Hepatocyte (in vitro differentiated cells): ENCODE measurements at regions not wholly inside any gene's neighbourhood (a gene's known extent, or its start where the extent isn't known, plus 50 kb on each side); places are given as distances from the start of the nearest gene placed in this dataset.

Source experiments
- DNase-seq: peaks from one replicate; pipeline ENCODE4 v3.0.0-alpha.2; 2016; ENCODE audit warnings: low spot score
- H2AFZ ChIP-seq: fragments of 200-600 bp; sonication (generic); 2 replicates; pipeline ENCODE4 v1.6.0; 2016; ENCODE audit warnings: antibody characterized with exemption, mild to moderate bottlenecking
- H3K27ac ChIP-seq: fragments of 200-600 bp; sonication (generic); 2 replicates; pipeline ENCODE4 v1.5.1; 2016; ENCODE audit warnings: mild to moderate bottlenecking
- H3K27me3 ChIP-seq: fragments of 200-600 bp; sonication (generic); 2 replicates; pipeline ENCODE4 v1.6.1; 2016
- H3K36me3 ChIP-seq: fragments of 200-600 bp; sonication (generic); replicated peaks from 2 replicates; pipeline ENCODE4 v1.5.1; 2016; ENCODE audit warnings: low read depth; ENCODE audit not compliant: insufficient read depth
- H3K4me1 ChIP-seq: fragments of 200-600 bp; sonication (generic); 2 replicates; pipeline ENCODE4 v1.5.1; 2016; ENCODE audit warnings: mild to moderate bottlenecking, moderate library complexity; ENCODE audit not compliant: insufficient read depth
- H3K4me2 ChIP-seq: fragments of 200-600 bp; sonication (generic); 2 replicates; pipeline ENCODE4 v1.6.0; 2016
- H3K4me3 ChIP-seq: fragments of 200-600 bp; sonication (generic); 2 replicates; pipeline ENCODE4 v1.5.1; 2016; ENCODE audit warnings: mild to moderate bottlenecking
- H3K79me2 ChIP-seq: fragments of 200-600 bp; sonication (generic); 2 replicates; pipeline ENCODE4 v1.6.0; 2017; ENCODE audit warnings: mild to moderate bottlenecking
- H3K9me2 ChIP-seq: fragments of 200-600 bp; sonication (generic); replicated peaks from 2 replicates; pipeline ENCODE4 v1.6.0; 2017; ENCODE audit warnings: mild to moderate bottlenecking; ENCODE audit not compliant: insufficient read depth
- H3K9me3 ChIP-seq: fragments of 200-600 bp; sonication (generic); 2 replicates; pipeline ENCODE4 v1.5.1; 2016; ENCODE audit warnings: low read depth, mild to moderate bottlenecking
- H4K20me1 ChIP-seq: fragments of 200-600 bp; sonication (generic); 2 replicates; pipeline ENCODE4 v1.6.0; 2016; ENCODE audit warnings: mild to moderate bottlenecking; ENCODE audit not compliant: insufficient read depth, poor library complexity, severe bottlenecking
- CTCF ChIP-seq: fragments of 200-600 bp; sonication (generic); IDR thresholded peaks from 2 replicates; pipeline ENCODE4 v1.5.1; 2016; ENCODE audit warnings: antibody characterized with exemption, mild to moderate bottlenecking; ENCODE audit not compliant: poor library complexity
- EZH2 ChIP-seq: fragments of 200-600 bp; sonication (generic); IDR thresholded peaks from 2 replicates; pipeline ENCODE4 v1.6.1; 2016; ENCODE audit warnings: antibody characterized with exemption, mild to moderate bottlenecking, borderline replicate concordance
- EZH2phosphoT487 ChIP-seq: fragments of 200-600 bp; sonication (generic); IDR thresholded peaks from one replicate; pipeline ENCODE4 v1.6.1; 2018; ENCODE audit warnings: antibody characterized with exemption, mild to moderate bottlenecking, low read depth, moderate library complexity; ENCODE audit not compliant: unreplicated experiment, severe bottlenecking
- WGBS: methylation state at CpG from one replicate; pipeline ENCODE4 v1.1.6; 2016; ENCODE audit warnings: low lambda C conversion rate; ENCODE audit errors: missing lambda C conversion rate; 5-methylcytosine and 5-hydroxymethylcytosine counted together

GRCh38 chr3:18672561-18672960, 247.4 kb upstream of the SATB1 start:
- TF ChIP-seq EZH2phosphoT487, result no peak
- TF ChIP-seq EZH2, result no peak
- no peak for TF ChIP-seq CTCF
- no peaks in the 10 kb centered on the region for H3K27me3 ChIP-seq
- H3K9me2 ChIP-seq, result no peaks in the 10 kb centered on the region
- no peaks in the 10 kb centered on the region for H3K36me3 ChIP-seq
- H4K20me1 ChIP-seq, result no peaks in the 10 kb centered on the region
- DNase-seq, result no peak
- 81% methylated on average over 3 of the region's 3 CpGs for WGBS
- no peaks in the 10 kb centered on the region for H3K9me3 ChIP-seq
- no peak overlapping the region for H3K27ac ChIP-seq
- no peak overlapping the region for H2AFZ ChIP-seq
- no peak overlapping the region for H3K4me2 ChIP-seq
- H3K4me1 ChIP-seq, result no peaks in the 10 kb centered on the region
- H3K4me3 ChIP-seq, result no peak overlapping the region
- no peaks in the 10 kb centered on the region for H3K79me2 ChIP-seq

GRCh38 chr3:18670759-18671158, 245.6 kb upstream of the SATB1 start:
- Histone ChIP-seq H3K9me2 (no peaks in the 10 kb centered on the region), H3K4me1 (no peaks in the 10 kb centered on the region), H2AFZ (no peak overlapping the region), H3K4me2 (no peak overlapping the region), H3K79me2 (no peaks in the 10 kb centered on the region), H3K9me3 (no peaks in the 10 kb centered on the region), H3K27me3 (no peaks in the 10 kb centered on the region), H3K4me3 (no peak overlapping the region), H3K36me3 (no peaks in the 10 kb centered on the region), H4K20me1 (no peaks in the 10 kb centered on the region), H3K27ac (no peak overlapping the region)
- TF ChIP-seq EZH2phosphoT487, result no peak
- TF ChIP-seq EZH2, result no peak
- TF ChIP-seq CTCF, result no peak
- no peak for DNase-seq
- WGBS, result 88% methylated on average over 4 of the region's 4 CpGs

GRCh38 chr3:18669374-18669773, 244.2 kb upstream of the SATB1 start:
- H3K9me3 ChIP-seq, result no peaks in the 10 kb centered on the region

More at GRCh38 chr3:18669374-18669773, 244.2 kb upstream of the SATB1 start:
- no peaks in the 10 kb centered on the region for H3K9me2 ChIP-seq
- no peaks in the 10 kb centered on the region for H3K27me3 ChIP-seq
- TF ChIP-seq EZH2, result no peak
- no peak for TF ChIP-seq EZH2phosphoT487
- no peak for TF ChIP-seq CTCF
- WGBS, result 86% methylated on average over 1 of the region's 1 CpG
- no peak overlapping the region for H2AFZ ChIP-seq
- H3K79me2 ChIP-seq, result no peaks in the 10 kb centered on the region
- H3K4me2 ChIP-seq, result no peak overlapping the region
- no peaks in the 10 kb centered on the region for H4K20me1 ChIP-seq
- H3K36me3 ChIP-seq, result no peaks in the 10 kb centered on the region
- H3K27ac ChIP-seq, result no peak overlapping the region
- no peak overlapping the region for H3K4me3 ChIP-seq
- no peaks in the 10 kb centered on the region for H3K4me1 ChIP-seq
- no peak for DNase-seq
